ENCODE measurements at regions not wholly inside any gene's neighbourhood (a gene's known extent, or its start where the extent isn't known, plus 50 kb on each side); places are given as distances from the start of the nearest gene placed in this dataset.

GRCh38 chr11:76298255-76298654 lies 82.7 kb downstream of the THAP12 start:
- DNase-seq (ENCODE audit: low read depth): no peak

DNA sequence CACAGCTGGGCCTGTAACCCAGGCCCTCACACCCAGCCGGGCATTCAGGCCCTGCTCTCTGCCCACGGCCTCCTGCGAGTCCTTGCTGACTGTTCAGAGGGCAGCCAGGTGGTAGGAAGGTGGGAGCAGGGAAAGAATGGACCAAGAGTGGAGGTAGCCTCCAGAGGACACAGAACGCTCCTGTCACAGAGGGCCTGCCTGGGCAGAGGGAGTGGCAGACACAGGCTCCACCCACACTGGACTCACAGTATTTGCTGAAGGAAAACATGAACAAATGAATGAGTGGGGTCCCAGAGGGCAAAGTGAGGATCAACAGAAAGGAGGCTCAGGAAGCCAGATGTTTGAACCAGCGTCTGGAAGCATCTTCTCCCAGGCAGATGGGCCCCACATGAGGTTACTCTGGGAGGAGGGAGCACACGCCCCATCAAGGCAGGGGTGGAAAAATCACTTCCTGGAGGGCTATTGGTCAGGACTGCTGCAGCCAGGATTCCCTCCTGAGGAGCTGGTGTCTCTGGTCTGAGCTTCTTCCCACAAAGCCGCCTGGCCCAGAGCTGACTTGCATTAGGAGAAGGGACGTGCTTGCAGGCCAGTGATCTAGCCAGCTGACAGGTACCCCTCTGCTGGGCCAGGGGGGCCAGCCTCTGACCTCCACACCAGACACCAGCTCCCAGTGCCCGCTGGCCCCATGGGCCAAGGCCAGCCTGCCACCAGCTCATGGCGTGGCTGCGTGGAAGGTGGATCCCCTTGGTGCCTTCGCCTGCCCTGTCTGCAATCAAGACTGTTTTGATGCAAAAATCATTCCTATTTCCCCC lies 84.0 kb downstream of the THAP12 start:
- no peak for DNase-seq (ENCODE audit: low read depth)
- H3K4me3 ChIP-seq (ENCODE audit: low read depth, low read length): no peak overlapping the region
- TF ChIP-seq, protein P1, sequence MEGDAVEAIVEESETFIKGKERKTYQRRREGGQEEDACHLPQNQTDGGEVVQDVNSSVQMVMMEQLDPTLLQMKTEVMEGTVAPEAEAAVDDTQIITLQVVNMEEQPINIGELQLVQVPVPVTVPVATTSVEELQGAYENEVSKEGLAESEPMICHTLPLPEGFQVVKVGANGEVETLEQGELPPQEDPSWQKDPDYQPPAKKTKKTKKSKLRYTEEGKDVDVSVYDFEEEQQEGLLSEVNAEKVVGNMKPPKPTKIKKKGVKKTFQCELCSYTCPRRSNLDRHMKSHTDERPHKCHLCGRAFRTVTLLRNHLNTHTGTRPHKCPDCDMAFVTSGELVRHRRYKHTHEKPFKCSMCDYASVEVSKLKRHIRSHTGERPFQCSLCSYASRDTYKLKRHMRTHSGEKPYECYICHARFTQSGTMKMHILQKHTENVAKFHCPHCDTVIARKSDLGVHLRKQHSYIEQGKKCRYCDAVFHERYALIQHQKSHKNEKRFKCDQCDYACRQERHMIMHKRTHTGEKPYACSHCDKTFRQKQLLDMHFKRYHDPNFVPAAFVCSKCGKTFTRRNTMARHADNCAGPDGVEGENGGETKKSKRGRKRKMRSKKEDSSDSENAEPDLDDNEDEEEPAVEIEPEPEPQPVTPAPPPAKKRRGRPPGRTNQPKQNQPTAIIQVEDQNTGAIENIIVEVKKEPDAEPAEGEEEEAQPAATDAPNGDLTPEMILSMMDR (IDR thresholded peaks at IDR 0.05; ENCODE audit: insufficient read depth, low read length): no peak

More at GRCh38 chr11:76298255-76298654, 82.7 kb downstream of the THAP12 start:
- H3K4me3 ChIP-seq (ENCODE audit: low read depth, low read length): no peak overlapping the region
- TF ChIP-seq, protein P1 (IDR thresholded peaks at IDR 0.05; ENCODE audit: insufficient read depth, low read length): no peak

DNA sequence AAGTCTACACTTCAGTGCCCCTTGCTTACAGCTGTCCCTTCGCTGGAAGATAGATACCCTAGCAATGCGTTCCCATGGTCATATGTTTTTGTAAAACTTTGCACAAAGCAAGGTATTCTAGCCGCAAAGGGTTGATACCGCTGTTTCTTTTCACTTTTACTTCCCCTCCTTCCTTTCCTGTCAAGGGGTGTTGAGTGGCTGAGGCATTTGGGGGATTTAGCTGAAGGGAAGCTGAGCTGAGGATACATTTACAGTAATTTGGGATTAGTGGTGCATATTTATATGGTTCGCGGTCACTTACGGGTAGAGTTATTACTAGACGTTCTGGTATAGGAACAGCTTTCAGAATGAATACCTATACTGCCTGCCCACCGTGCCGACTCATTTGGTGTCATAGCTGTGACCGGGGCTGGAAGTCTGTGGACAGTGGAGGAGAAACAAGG lies 86.9 kb upstream of the WNT11 start:
- no peak for DNase-seq (ENCODE audit: low read depth)
- TF ChIP-seq, protein P1 (IDR thresholded peaks at IDR 0.05; ENCODE audit: insufficient read depth, low read length): no peak
- no peak overlapping the region for H3K4me3 ChIP-seq (ENCODE audit: low read depth, low read length)

- TF ChIP-seq, protein P1 (IDR thresholded peaks at IDR 0.05; ENCODE audit: insufficient read depth, low read length): no peak
- H3K4me3 ChIP-seq (ENCODE audit: low read depth, low read length): no peak overlapping the region
- no peak for DNase-seq (ENCODE audit: low read depth)
Measured at GRCh38 chr11:76292583-76293188, 86.4 kb upstream of the WNT11 start.

GRCh38 chr11:76291576-76292526 lies 85.5 kb upstream of the WNT11 start:
- TF ChIP-seq, protein P1 (IDR thresholded peaks at IDR 0.05; ENCODE audit: insufficient read depth, low read length): no peak
- DNase-seq (ENCODE audit: low read depth): no peak
- H3K4me3 ChIP-seq (ENCODE audit: low read depth, low read length): no peak overlapping the region

DNA sequence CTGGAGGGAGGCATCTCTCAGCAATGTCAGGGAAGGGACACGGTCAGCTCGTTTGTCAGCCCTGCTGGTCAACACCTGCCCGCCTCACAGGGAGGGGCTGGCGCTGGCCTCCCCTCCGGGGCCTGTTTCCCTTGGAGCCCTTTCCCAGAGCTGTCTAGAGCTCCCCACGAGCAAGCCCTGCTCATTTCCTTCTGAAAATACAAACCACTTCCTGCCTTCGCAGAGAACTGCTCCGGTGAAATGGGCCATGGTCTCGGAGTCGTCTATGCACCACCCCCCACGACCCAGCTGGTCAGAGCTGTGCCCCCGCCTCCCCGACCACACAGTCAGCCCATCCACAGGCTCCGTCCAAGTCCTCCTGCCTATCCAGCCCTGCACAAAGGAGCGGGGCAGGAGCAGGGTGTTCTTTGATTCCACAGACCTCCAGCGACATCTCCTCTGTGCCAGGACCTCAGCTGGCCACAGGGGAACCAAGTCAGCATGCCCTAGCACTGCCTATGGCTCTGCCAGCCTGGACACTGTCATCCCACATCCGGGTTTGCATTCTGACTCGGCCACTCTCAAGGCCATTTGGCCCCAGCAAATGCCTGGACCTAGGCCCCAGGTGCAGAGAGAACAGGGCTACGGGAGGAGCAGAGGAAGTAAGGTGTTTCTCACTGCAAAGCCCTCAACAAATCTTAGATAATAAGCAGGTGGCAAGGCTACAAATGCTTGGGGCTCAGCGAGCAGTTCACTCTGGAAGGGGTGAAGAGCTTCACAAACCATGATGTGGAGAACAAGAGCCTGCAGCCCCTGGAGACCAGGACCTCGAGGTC lies 82.1 kb upstream of the WNT11 start:
- no peak for DNase-seq (ENCODE audit: low read depth)
- H3K4me3 ChIP-seq (ENCODE audit: low read depth, low read length): no peak overlapping the region
- TF ChIP-seq, protein P1 (IDR thresholded peaks at IDR 0.05; ENCODE audit: insufficient read depth, low read length): no peak

Data from fibroblast of the aortic adventitia (primary cell).